ENCODE measurements at regions not wholly inside any gene's neighbourhood (a gene's known extent, or its start where the extent isn't known, plus 50 kb on each side); places are given as distances from the start of the nearest gene placed in this dataset.
"Not testable (repeated sequence)": the region's sequence is repeated elsewhere in the genome, so short reads cannot be mapped to it uniquely, and the experiment has no call there.

GRCh38 chr2:10223932-10224720, 78.6 kb upstream of the HPCAL1 start:
- no peak for DNase-seq (ENCODE audit: low spot score)

- DNase-seq (ENCODE audit: low spot score): no peak
Observed at GRCh38 chr2:10224734-10225133, 78.0 kb upstream of the HPCAL1 start.

- DNase-seq (ENCODE audit: low spot score): no peak
Observed at GRCh38 chr2:10225291-10226037, 77.2 kb upstream of the HPCAL1 start.

GRCh38 chr2:10226038-10226724, 76.5 kb upstream of the HPCAL1 start:
- DNase-seq (ENCODE audit: low spot score): no peak

- peak; percentile 34 for DNase-seq (ENCODE audit: low spot score)
Observed at GRCh38 chr2:10228611-10229365, 73.9 kb upstream of the HPCAL1 start.

GRCh38 chr2:10229462-10230099, 73.1 kb upstream of the HPCAL1 start:
- DNase-seq (ENCODE audit: low spot score): no peak

GRCh38 chr2:10230499-10230898, 72.2 kb upstream of the HPCAL1 start:
- no peak for DNase-seq (ENCODE audit: low spot score)

GRCh38 chr2:10230921-10231320, 71.8 kb upstream of the HPCAL1 start:
- DNase-seq (ENCODE audit: low spot score): not testable (repeated sequence)

GRCh38 chr2:10231551-10232085, 71.1 kb upstream of the HPCAL1 start:
- DNase-seq (ENCODE audit: low spot score): no peak

GRCh38 chr2:10232096-10232815, 70.4 kb upstream of the HPCAL1 start:
- no peak for DNase-seq (ENCODE audit: low spot score)

- no peak for DNase-seq (ENCODE audit: low spot score)
Observed at GRCh38 chr2:10233131-10234012, 69.3 kb upstream of the HPCAL1 start.

- no peak for DNase-seq (ENCODE audit: low spot score)
Observed at GRCh38 chr2:10234013-10234306, 68.7 kb upstream of the HPCAL1 start.

- DNase-seq (ENCODE audit: low spot score): no peak
Observed at GRCh38 chr2:10234409-10235094, 68.2 kb upstream of the HPCAL1 start.

- DNase-seq (ENCODE audit: low spot score): no peak
Observed at GRCh38 chr2:10235099-10235908, 67.4 kb upstream of the HPCAL1 start.

GRCh38 chr2:10235909-10236550, 66.7 kb upstream of the HPCAL1 start:
- no peak for DNase-seq (ENCODE audit: low spot score)

- no peak for DNase-seq (ENCODE audit: low spot score)
Observed at GRCh38 chr2:10236571-10237391, 65.9 kb upstream of the HPCAL1 start.

All from mucosa of gallbladder (tissue), 1 donor.